ENCODE measurements at regions not wholly inside any gene's neighbourhood (a gene's known extent, or its start where the extent isn't known, plus 50 kb on each side); places are given as distances from the start of the nearest gene placed in this dataset.

DNA sequence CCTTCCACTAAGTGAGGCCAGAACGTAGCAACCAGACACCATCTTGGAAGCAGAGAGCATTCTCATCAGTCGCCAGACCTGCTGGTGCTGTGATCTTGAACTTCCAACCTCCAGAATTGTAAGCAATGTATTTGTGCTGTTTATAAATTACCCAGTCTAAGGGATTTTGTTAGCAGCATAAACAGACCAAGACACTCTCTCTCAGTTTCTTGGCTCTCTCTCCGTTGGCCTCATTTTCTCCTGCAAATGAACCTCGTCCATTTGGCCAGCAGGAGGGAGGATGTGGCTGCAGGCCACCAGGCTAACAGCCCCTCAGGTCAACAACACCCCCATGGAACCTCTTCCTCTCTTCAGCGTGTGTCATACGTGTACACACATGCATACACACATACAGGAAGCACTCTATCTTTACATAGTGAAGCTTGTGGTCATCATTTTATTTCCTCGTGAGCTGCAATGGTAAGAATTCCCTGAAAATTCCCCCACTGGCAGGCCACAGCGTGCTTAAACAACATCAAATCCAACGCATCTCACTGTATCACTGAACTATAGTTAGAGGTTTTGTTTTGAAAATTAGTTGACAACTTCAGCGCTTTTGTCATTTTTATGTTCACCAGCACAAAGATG is 62.8 kb upstream of the PPP1R26 start:
- DNase-seq (ENCODE audit: low read depth in 6 of 9, low spot score in 9 of 9) = no peak
- WGBS = 76% methylated on average over 10 of the region's 10 CpGs
- Histone ChIP-seq H3K4me3 (ENCODE audit: low read length in 2 of 2) (no peak overlapping the region), H3K27ac (ENCODE audit: low read depth in 1 of 2, low read length in 1 of 2) (peak overlapping the region in 1 of 2 donors; percentile 47), H3K36me3 (ENCODE audit: control insufficient read depth in 2 of 2, insufficient read depth in 2 of 2, low read length in 1 of 2) (no peaks in the 10 kb centered on the region), H3K27me3 (ENCODE audit: control insufficient read depth in 2 of 2, insufficient read depth in 1 of 2, low read length in 1 of 2) (peaks cover 0 to 4% of the 10 kb centered on the region in 2 donors), H3K9me3 (ENCODE audit: control insufficient read depth in 2 of 2, insufficient read depth in 1 of 2, low read length in 1 of 2) (no peaks in the 10 kb centered on the region), H3K4me1 (ENCODE audit: control insufficient read depth in 2 of 2, insufficient read depth in 2 of 2, low read length in 2 of 2) (no peaks in the 10 kb centered on the region)

DNA sequence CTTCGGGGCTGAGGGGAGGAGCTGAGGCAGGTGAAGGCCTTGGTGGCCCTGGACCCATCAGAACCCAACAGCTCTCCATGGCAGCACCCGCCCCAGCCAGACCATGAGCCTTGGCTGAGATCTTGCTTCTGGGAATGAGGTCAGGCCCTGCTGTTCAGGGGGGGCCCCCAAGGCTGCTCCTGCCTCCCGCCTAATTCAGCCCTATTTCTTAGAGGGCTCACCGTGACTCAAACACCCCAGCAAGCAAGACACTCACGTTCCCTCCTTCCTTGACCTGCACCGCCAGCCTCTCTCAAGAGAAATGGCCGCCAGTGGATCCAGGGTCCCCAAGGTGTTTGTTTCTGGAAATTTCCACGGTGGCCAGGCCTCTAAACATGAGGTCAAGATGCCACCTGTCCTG is 61.4 kb upstream of the PPP1R26 start:
- WGBS = 90% methylated on average over 8 of the region's 8 CpGs
- no peak overlapping the region for H3K27ac ChIP-seq (ENCODE audit: low read depth in 1 of 2, low read length in 1 of 2)
- no peaks in the 10 kb centered on the region for H3K36me3 ChIP-seq (ENCODE audit: control insufficient read depth in 2 of 2, insufficient read depth in 2 of 2, low read length in 1 of 2)
- peaks cover 0 to under 1% of the 10 kb centered on the region in 2 donors for H3K27me3 ChIP-seq (ENCODE audit: control insufficient read depth in 2 of 2, insufficient read depth in 1 of 2, low read length in 1 of 2)
- no peak for DNase-seq (ENCODE audit: low read depth in 6 of 9, low spot score in 9 of 9)
- H3K4me1 ChIP-seq (ENCODE audit: control insufficient read depth in 2 of 2, insufficient read depth in 2 of 2, low read length in 2 of 2) = no peaks in the 10 kb centered on the region
- H3K4me3 ChIP-seq (ENCODE audit: low read length in 2 of 2) = no peak overlapping the region
- H3K9me3 ChIP-seq (ENCODE audit: control insufficient read depth in 2 of 2, insufficient read depth in 1 of 2, low read length in 1 of 2) = no peaks in the 10 kb centered on the region

DNA sequence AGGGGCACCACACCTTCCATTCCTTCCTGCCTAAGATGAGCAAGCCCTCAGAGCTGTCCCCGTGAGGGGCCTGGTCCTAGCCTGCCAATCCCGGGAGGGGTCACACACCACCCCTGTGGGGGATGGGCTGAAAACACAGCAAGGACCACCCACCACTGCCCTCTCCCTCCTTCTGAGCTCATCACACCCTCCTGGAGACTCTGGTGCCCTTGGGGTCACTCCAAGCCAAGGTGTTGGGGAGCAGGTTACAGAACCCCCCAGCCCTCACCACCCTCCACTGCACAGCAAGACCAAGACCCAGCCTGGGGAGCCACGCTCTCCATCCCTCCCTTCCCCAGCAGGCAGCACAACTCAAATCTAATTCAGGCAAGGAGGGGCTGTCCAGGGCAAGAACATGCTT is 60.5 kb upstream of the PPP1R26 start:
- no peaks in the 10 kb centered on the region for H3K27me3 ChIP-seq (ENCODE audit: control insufficient read depth in 2 of 2, insufficient read depth in 1 of 2, low read length in 1 of 2)
- no peaks in the 10 kb centered on the region for H3K4me1 ChIP-seq (ENCODE audit: control insufficient read depth in 2 of 2, insufficient read depth in 2 of 2, low read length in 2 of 2)
- DNase-seq (ENCODE audit: low read depth in 6 of 9, low spot score in 9 of 9) = no peak
- 66% methylated on average over 3 of the region's 3 CpGs for WGBS
- H3K36me3 ChIP-seq (ENCODE audit: control insufficient read depth in 2 of 2, insufficient read depth in 2 of 2, low read length in 1 of 2) = no peaks in the 10 kb centered on the region
- no peaks in the 10 kb centered on the region for H3K9me3 ChIP-seq (ENCODE audit: control insufficient read depth in 2 of 2, insufficient read depth in 1 of 2, low read length in 1 of 2)
- no peak overlapping the region for H3K27ac ChIP-seq (ENCODE audit: low read depth in 1 of 2, low read length in 1 of 2)
- no peak overlapping the region for H3K4me3 ChIP-seq (ENCODE audit: low read length in 2 of 2)

DNA sequence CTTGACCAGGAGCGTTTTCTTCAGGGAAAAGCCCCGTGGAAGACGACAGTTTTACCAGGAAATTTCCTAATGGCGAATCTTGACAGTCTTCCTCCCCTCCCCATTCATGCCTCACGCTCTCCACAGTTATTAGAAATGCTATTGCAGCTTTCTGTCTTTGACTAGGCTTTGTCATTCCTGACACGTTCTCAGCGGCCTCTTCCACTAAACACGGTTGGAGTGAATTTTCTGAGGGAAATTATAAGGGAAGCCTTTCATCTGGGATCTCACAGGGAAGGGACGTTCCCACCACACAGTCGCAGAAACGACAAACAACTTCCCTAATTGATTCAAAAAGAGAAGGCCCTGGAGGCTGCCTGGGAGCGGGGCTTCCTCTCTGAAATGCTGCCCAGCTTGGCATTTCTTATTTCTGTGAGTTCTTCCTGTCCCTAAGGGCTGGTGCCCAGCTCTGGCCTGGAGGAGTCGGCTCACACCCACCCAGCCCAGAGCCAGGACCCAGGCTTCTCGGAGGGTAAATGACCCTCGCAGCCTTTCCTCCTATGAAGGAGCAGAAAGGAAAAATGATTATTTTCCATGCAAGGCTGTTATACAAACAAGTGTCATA is 57.1 kb upstream of the PPP1R26 start:
- no peaks in the 10 kb centered on the region for H3K9me3 ChIP-seq (ENCODE audit: control insufficient read depth in 2 of 2, insufficient read depth in 1 of 2, low read length in 1 of 2)
- no peak overlapping the region for H3K4me3 ChIP-seq (ENCODE audit: low read length in 2 of 2)
- no peaks in the 10 kb centered on the region for H3K36me3 ChIP-seq (ENCODE audit: control insufficient read depth in 2 of 2, insufficient read depth in 2 of 2, low read length in 1 of 2)
- WGBS = 70% methylated on average over 15 of the region's 15 CpGs
- H3K27me3 ChIP-seq (ENCODE audit: control insufficient read depth in 2 of 2, insufficient read depth in 1 of 2, low read length in 1 of 2) = no peaks in the 10 kb centered on the region
- DNase-seq (ENCODE audit: low read depth in 6 of 9, low spot score in 9 of 9) = no peak
- no peaks in the 10 kb centered on the region for H3K4me1 ChIP-seq (ENCODE audit: control insufficient read depth in 2 of 2, insufficient read depth in 2 of 2, low read length in 2 of 2)
- no peak overlapping the region for H3K27ac ChIP-seq (ENCODE audit: low read depth in 1 of 2, low read length in 1 of 2)

DNA sequence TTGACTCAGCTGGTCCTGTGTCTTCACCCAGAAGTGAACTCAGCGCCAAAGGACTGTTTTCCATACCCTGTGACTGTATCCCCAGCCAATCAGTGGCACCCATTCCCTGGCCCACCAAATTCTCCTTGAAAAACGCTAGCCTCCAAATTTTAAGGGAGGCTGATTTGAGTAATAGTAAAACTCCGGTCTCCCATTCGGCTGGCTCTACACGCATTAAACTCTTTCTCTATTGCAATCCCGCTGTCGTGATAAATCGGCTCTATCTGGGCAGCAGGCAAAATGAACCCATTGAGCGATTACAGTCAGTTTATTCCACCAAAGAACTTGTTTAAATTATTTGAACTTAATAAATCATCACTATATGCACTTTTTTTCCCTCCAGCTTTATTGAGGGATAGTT is 55.9 kb upstream of the PPP1R26 start:
- no peak overlapping the region for H3K27ac ChIP-seq (ENCODE audit: low read depth in 1 of 2, low read length in 1 of 2)

More for the DNA sequence above, 55.9 kb upstream of the PPP1R26 start:
- Histone ChIP-seq H3K4me3 (ENCODE audit: low read length in 2 of 2) (no peak overlapping the region), H3K4me1 (ENCODE audit: control insufficient read depth in 2 of 2, insufficient read depth in 2 of 2, low read length in 2 of 2) (no peaks in the 10 kb centered on the region), H3K27me3 (ENCODE audit: control insufficient read depth in 2 of 2, insufficient read depth in 1 of 2, low read length in 1 of 2) (no peaks in the 10 kb centered on the region), H3K36me3 (ENCODE audit: control insufficient read depth in 2 of 2, insufficient read depth in 2 of 2, low read length in 1 of 2) (no peaks in the 10 kb centered on the region), H3K9me3 (ENCODE audit: control insufficient read depth in 2 of 2, insufficient read depth in 1 of 2, low read length in 1 of 2) (no peaks in the 10 kb centered on the region)
- no peak for DNase-seq (ENCODE audit: low read depth in 6 of 9, low spot score in 9 of 9)
- 97% methylated on average over 9 of the region's 9 CpGs for WGBS

Data from thymus (tissue), 11 donors.